GM10248 (cell line): ENCODE measurements at regions not wholly inside any gene's neighbourhood (a gene's known extent, or its start where the extent isn't known, plus 50 kb on each side); places are given as distances from the start of the nearest gene placed in this dataset.

Experiments used
- CTCF ChIA-PET: fragments of 300-600 bp; sonication (Branson Sonifier 250); formaldehyde crosslinking; extraction: SDS; loops from one replicate; lab custom pipeline; 2021; ENCODE audit warnings: antibody characterized with exemption; lab: Yijun Ruan, JAX
- POLR2A ChIA-PET: fragments of 350-650 bp; sonication (Branson Sonifier 250); formaldehyde crosslinking; extraction: SDS; loops from one replicate; lab custom pipeline; 2020; ENCODE audit warnings: antibody characterized with exemption; lab: Yijun Ruan, JAX
- DNase-seq: peaks from one replicate; pipeline ENCODE4 v3.0.0; 2012; ENCODE audit errors: extremely low spot score
- CTCF ChIP-seq: IDR thresholded peaks from 2 replicates; pipeline ENCODE4 v1.5.1; 2012; ENCODE audit warnings: mild to moderate bottlenecking, low read depth; ENCODE audit errors: extremely low read depth, missing control alignments, control extremely low read depth

DNA sequence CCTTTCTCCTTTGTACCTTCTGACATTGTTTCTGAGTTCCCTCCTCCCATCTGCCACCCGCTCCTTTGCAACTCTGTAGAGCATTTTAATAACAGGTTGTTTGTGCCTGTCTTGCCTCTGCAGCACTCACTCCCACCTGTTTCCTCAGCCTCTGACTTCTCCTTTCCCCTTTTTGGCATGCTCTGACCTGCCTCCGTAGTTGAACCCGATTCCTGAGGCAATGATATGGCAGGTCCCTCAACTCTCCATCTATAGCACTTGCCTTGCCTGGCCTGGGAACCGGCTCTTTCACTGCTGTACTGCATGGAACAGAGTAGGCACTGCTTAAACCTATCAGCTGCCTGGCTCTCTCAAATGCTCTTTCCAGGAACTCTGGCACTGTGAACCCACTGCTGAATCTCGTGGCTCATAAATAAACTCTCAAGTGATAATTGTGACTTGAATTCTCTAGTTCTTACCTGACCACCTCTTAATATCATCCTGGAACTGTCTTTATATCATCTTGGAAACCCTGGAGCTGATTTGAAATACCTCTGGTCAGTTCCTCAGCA, 50.3 kb downstream of the UTRN start:
- no peak for TF ChIP-seq CTCF
- DNase-seq: no peak
- ChIA-PET POLR2A (no interaction called here), CTCF (interaction anchor here (0.7 to 1.0 kb wide), 2 partner anchors 9 to 12 kb away, joined by 3 read pairs; no protein-coding TSS in a partner anchor)

- DNase-seq: no peak
- CTCF ChIA-PET: interaction anchor here (1.0 to 1.4 kb wide), 3 partner anchors 9 to 12 kb away, joined by 3 to 4 read pairs (median 3); no protein-coding TSS in a partner anchor
- POLR2A ChIA-PET: no interaction called here
- no peak for TF ChIP-seq CTCF
These were observed 50.8 kb downstream of the UTRN start for GRCh38 chr6:144335914-144336313.

DNA sequence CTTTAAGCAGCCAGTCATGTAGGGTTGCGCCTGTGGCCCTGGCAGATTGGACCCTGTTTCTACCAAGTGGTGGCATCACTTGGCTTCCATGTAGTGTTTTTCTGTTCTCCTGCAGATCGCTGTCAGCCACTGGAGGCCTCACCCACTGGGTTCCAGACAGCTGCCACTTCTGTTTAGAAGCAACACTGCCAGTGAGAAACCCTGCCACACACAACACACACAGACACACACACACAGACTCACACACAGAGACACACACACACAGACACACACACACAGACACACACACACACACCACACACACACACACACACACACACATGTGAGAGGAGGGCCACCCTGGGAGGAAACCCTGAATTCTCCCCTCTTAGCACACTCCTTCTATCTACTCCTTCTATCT, 51.8 kb downstream of the UTRN start:
- ChIA-PET CTCF (interaction anchor here (0.8 to 1.4 kb wide), 3 partner anchors 8 to 13 kb away, joined by 3 to 4 read pairs (median 3); no protein-coding TSS in a partner anchor), POLR2A (no interaction called here)
- TF ChIP-seq CTCF: no peak
- no peak for DNase-seq

- TF ChIP-seq CTCF: no peak
- DNase-seq: no peak
- ChIA-PET POLR2A (no interaction called here), CTCF (interaction anchor here (1.9 kb wide), 1 partner anchor 8 kb away, joined by 5 read pairs; no protein-coding TSS in a partner anchor)
These were observed 53.3 kb downstream of the UTRN start for GRCh38 chr6:144338474-144338873.

DNA sequence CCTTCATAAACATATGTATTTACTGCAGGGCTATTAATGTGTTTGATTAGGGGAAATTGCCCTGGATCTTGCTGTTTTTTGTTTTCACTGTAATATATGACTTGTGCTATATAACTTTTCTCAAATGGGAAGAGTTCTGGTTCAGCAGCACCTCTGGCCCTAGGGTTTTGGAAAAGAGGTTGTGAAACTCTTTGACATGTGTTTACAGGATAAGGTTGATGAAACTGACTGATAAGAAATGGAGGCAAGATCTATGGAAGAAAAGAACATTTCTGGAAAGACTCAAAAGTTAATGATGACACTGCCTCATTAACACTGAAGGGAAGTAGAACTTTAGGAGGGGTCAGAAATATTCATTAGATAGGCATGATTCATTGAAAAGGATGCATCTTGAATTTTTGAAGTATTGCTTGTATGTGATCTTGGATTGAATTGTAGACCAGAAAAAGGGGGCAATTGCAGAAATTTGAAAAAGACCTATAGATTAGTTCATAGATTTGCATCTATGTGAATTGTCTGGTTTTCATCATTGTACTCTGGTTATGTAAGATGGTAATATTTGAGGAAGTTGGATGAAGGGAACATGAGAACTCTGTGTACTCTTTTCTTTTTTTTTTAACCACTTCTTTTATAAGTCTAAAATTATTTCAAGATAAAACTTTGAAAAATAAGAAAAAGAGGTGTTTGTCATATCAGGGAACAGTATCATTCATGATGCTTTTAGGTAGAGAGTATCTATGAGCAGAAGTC, 54.0 kb downstream of the UTRN start:
- ChIA-PET POLR2A (no interaction called here), CTCF (interaction anchor here (1.9 kb wide), 1 partner anchor 9 kb away, joined by 5 read pairs; no protein-coding TSS in a partner anchor)
- no peak for TF ChIP-seq CTCF
- no peak for DNase-seq

- no peak for TF ChIP-seq CTCF
- ChIA-PET CTCF (interaction anchor here (1.1 to 1.9 kb wide), 3 partner anchors 10 to 24 kb away, joined by 4 to 5 read pairs (median 4); no protein-coding TSS in a partner anchor), POLR2A (interaction anchor here (1.0 kb wide), 1 partner anchor 19 kb away, joined by 12 read pairs; no protein-coding TSS in a partner anchor)
These were observed 54.8 kb downstream of the UTRN start for GRCh38 chr6:144339859-144340452.

More at GRCh38 chr6:144339859-144340452, 54.8 kb downstream of the UTRN start:
- no peak for DNase-seq
